Right kidney (tissue), 1 donor: ENCODE measurements at regions not wholly inside any gene's neighbourhood (a gene's known extent, or its start where the extent isn't known, plus 50 kb on each side); places are given as distances from the start of the nearest gene placed in this dataset.
"Not testable (repeated sequence)": the region's sequence is repeated elsewhere in the genome, so short reads cannot be mapped to it uniquely, and the experiment has no call there.

Experiments
- DNase-seq: peaks from one replicate; pipeline ENCODE4 v3.0.0-alpha.2; 2016

GRCh38 chr3:74413547-74414241, 200.8 kb downstream of the CNTN3 start:
- DNase-seq: no peak

GRCh38 chr3:74410276-74410941, 204.1 kb downstream of the CNTN3 start:
- no peak for DNase-seq

GRCh38 chr3:74409066-74409465, 205.4 kb downstream of the CNTN3 start:
- DNase-seq: no peak

DNA sequence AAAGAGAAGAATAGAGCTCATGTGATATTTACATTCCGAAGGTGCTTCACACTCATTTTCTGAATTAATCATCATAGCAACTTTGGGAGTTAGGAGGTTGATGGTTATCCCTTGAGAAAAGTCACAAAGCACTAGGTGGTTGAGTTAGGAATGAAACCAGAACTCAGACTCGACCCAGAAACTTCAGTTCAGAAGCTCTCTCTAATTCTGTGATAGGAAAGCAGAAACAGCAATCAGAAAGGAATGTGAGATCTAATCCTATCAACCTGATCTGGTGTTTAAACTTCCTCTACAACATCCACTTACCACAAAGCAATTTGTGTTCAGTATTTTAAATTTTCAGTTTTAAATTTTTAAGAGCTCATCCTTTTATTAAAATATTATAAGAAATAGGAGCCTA, 211.2 kb downstream of the CNTN3 start:
- DNase-seq: no peak

GRCh38 chr3:74402821-74403220, 211.6 kb downstream of the CNTN3 start:
- DNase-seq: no peak

DNA sequence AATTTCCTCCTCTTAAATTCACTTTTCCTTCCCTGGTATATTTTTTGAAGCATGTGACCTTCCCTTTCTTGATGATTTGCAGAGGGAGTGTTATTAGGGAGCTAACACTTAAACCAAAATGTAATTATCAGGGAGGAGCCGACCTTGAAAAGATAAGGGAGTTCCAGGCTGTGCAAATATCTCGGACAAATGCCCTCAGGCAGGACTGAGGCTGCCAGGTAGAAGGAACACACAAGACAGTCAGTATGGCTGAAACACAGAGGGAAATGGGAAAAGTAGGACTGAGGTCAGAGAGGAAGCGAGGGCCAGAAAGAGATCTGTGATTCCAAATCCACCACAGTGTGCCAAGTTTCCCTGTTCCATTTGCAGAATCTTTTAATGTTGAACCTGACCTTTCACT, 221.0 kb downstream of the CNTN3 start:
- no peak for DNase-seq

DNA sequence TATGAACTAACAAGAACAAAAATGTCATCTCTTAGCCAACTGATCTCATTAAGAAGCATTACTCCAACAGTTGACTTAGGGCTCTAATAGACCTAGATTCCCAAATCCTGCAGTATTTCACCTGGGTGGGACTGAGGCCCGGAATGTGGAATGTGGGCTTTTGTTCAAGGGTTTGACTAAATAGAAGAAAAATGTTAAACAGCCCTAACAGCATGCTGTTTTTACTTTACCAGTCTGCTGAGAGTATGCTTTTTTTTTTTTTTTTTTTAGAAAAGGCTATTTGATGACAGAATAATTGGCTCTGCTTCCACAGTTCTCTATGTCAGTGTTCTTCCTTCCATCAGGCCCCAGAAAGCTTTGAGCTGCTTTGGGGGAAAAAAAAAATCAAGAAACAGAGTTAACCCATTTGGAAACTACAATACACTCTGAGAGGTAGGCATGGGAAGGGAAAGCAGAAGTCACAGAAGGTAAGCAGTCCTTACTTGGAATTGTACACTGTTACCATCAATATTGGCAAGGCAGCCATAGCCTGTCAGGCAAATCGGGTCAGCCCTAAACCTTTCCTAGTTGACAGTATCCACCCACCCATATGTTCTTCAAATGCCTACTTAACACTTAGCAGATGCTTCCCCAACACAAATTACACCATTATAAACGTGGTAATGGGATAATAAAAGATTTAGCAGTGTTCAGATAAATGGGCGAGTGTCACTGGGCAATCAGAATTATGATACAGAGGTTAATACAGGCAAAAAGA, 224.2 kb downstream of the CNTN3 start:
- no peak for DNase-seq

DNA sequence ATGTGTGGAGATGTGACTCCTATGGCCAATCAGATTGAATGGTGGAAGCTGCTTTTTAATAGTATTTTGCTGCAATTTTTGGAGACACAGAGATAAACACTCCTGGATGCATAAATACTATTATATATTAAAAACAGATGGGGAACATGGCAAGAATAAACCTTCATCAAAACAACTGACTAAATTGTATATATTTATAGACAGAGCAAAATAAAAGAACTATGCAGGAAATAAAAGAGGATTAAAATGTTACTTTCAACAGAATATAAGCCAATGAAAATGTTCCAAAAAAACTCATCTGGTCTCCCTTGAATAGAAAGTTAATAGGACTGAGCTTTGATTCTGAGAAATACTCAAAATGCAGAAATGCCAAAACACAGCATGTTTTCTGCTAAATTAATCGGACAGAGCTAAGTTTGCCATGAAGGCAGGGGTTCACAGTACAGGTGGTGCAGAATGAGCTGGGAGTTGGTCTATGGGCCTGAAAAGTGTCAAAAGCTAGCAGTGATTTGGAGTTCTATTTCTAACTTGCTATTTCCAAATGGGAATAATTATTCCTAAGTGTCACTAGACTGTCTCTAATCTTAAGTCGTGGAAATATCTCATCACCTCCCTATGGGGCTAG, 227.2 kb downstream of the CNTN3 start:
- DNase-seq: no peak

DNA sequence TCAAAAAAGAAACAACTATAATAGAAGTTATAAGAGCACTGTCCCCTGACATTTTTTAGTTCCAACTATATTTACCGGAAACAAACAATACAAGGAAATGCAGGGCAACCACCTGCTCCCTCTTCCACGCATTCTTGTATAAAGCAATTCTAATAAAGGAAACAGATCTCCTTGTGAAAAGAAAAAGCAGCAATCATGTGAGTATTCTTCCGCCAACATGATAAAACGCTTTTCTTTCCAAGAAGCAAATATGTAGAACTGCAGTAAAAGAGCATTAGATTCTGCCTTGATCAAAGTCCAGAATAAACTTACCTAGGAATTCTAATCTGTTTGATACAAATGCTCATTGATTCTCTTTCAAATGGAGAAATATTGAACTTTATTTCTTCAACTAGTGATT, 230.3 kb downstream of the CNTN3 start:
- no peak for DNase-seq

- no peak for DNase-seq
Measured at GRCh38 chr3:74377669-74378068, 236.8 kb downstream of the CNTN3 start.

GRCh38 chr3:74376323-74376722, 238.1 kb downstream of the CNTN3 start:
- not testable (repeated sequence) for DNase-seq

DNA sequence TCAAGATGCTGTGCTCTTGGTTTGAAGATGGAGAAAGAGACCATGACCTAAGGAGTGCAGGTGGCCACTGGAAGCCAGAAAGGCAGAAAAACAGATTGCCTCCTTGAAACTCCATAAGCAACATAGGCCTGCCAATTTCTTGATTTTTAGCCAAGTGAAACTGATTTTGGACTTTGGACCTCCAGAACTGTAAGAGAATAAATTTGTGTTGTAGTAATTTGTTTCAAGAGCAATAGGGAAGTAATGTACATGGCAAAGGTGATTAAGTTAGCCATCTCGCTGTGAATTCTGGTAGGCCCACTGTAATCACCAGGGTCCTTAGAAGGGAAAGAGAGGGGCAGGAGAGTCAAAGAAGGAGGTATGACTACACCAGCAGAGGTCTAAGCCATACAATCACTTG, 238.8 kb downstream of the CNTN3 start:
- no peak for DNase-seq

DNA sequence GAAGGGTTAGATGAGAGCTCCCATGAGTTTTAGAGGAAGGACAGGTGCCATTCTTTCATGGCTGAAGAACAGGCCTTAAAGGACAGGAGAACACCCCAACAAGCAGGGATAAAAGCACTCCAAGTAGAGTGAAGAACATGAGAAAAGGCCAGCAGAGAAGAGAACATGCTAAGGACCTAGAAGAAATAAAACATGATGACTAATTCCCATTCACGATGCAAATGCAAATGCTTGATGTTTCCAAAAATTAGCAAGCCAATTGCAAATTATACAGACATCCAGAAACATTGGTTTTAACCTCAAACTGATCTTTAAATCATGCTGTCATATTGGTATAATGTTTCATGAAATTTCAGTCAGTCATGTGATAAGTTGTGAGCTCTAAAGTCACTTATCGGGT, 241.7 kb downstream of the CNTN3 start:
- no peak for DNase-seq

GRCh38 chr3:74370342-74370741, 244.1 kb downstream of the CNTN3 start:
- no peak for DNase-seq

GRCh38 chr3:74366331-74366730, 248.1 kb downstream of the CNTN3 start:
- no peak for DNase-seq

DNA sequence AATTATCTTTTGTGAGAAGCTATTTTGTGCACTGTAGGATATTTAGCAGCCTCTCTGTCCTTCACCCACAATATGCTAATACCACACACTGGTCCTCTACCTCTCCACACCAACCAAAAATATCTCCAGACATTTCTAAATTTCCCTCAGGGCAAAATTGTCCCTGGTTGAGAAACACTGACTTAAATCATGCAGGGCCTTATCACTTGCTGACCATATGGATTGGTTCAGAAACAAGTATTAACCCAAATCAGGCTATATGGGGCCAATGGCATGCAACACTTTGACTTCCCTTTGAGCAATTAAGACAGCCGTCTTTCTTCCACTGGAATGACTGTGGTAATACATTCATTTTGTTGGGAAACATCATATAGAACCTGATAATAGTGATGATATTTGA, 251.1 kb downstream of the CNTN3 start:
- no peak for DNase-seq

DNA sequence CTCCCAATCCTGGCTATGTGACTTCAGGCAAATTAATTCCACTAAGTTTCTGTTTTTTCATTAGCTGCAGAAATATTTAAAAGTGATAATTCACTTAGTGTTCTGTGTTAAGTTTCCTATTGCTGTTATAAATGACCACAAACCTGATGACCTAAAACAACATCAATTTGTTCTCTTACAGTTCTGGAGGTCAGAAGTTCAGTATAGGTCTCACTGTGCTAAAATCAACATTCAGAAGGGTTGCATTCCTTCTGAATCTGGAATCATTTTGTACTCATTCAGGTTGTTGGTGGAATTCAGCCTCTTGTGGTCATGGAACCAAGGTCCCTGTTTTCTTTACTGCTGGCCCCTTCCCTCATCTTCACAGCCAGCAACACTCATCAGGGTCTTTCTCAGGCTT, 254.1 kb downstream of the CNTN3 start:
- no peak for DNase-seq

DNA sequence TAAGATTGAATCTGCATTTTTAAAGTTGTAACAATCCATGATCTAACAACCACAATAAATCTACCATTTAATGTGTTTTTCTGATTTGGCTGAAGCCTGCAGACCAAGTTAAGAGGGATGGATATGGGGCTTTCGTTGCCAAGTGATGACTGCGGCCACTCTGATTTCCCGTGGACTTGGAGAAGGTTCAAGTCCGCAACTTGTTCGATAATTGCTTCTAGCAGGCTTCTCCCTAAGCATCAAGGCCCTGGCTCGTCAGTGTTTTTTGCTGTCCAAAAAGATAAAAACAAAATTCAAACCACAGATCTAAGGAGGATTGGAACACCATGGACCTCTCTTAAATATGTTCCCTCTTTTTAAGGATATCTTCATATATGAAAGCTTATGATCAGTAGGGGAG, 256.6 kb downstream of the CNTN3 start:
- DNase-seq: no peak

GRCh38 chr3:74353039-74353438, 261.4 kb downstream of the CNTN3 start:
- no peak for DNase-seq

- no peak for DNase-seq
Measured at GRCh38 chr3:74352166-74352565, 262.3 kb downstream of the CNTN3 start.

GRCh38 chr3:74351213-74351612, 263.2 kb downstream of the CNTN3 start:
- no peak for DNase-seq

DNA sequence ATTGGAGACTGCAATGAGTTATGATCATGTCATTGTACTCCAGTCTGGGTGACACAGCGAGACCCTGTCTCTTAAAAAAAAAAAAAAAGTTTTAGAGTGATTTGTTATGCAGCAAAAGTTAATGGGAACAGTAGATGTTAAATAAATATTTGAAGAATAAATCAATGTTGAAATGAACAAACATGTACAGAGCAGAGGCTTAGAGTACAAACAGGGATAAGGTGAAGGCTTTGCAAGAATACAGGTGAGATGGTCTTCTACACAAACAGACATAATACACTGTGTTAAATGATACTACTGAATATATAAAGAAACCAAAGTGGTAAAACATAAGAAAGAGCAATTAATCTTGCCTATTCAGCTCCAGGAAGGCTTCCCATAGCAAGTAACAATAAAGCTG, 265.4 kb downstream of the CNTN3 start:
- DNase-seq: no peak
